ENCODE measurements at regions not wholly inside any gene's neighbourhood (a gene's known extent, or its start where the extent isn't known, plus 50 kb on each side); places are given as distances from the start of the nearest gene placed in this dataset.

- TF ChIP-seq CHD7 (IDR thresholded peaks at IDR 0.05; ENCODE audit: insufficient replicate concordance, low read length): no peak
- no peak for TF ChIP-seq HDAC2 (IDR thresholded peaks at IDR 0.05; ENCODE audit: borderline replicate concordance in 1 of 2, low read depth in 2 of 2, low read length in 2 of 2)
- TF ChIP-seq ATF3 (IDR thresholded peaks at IDR 0.05; ENCODE audit: insufficient read depth, low read depth, low read length): no peak
- TF ChIP-seq POLR2A (IDR thresholded peaks at IDR 0.05; ENCODE audit: control extremely low read depth in 1 of 2, low read depth in 2 of 2, low read length in 2 of 2): no peak
- TF ChIP-seq ASH2L (IDR thresholded peaks at IDR 0.05; ENCODE audit: low read length): no peak
- TF ChIP-seq EZH2 (IDR thresholded peaks at IDR 0.05; ENCODE audit: low read depth, low read length, severe bottlenecking): no peak
- no peak for TF ChIP-seq RFX5 (IDR thresholded peaks at IDR 0.05; ENCODE audit: borderline replicate concordance, low read depth, low read length)
These were observed 209.8 kb upstream of the THRB start (continued) for GRCh38 chr3:24704496-24704895.

Measured in H1 (cell line).